ENCODE measurements at regions not wholly inside any gene's neighbourhood (a gene's known extent, or its start where the extent isn't known, plus 50 kb on each side); places are given as distances from the start of the nearest gene placed in this dataset.
"Not testable (repeated sequence)": the region's sequence is repeated elsewhere in the genome, so short reads cannot be mapped to it uniquely, and the experiment has no call there.

GRCh38 chr14:88983755-88984154 lies 159.3 kb downstream of the TTC8 start:
- DNase-seq (ENCODE audit: low read depth in 2 of 2): no peak

- DNase-seq (ENCODE audit: low read depth in 2 of 2): no peak
Observed at GRCh38 chr14:88985654-88986053, 161.2 kb downstream of the TTC8 start.

- no peak for DNase-seq (ENCODE audit: low read depth in 2 of 2)
Observed at GRCh38 chr14:88986146-88986841, 161.8 kb downstream of the TTC8 start.

- DNase-seq (ENCODE audit: low read depth in 2 of 2): not testable (repeated sequence)
Observed at GRCh38 chr14:88986908-88987307, 162.5 kb downstream of the TTC8 start.

GRCh38 chr14:88987516-88987915 lies 163.1 kb downstream of the TTC8 start:
- no peak for DNase-seq (ENCODE audit: low read depth in 2 of 2)

GRCh38 chr14:88989911-88990310 lies 165.5 kb downstream of the TTC8 start:
- DNase-seq (ENCODE audit: low read depth in 2 of 2): no peak

- DNase-seq (ENCODE audit: low read depth in 2 of 2): no peak
Observed at GRCh38 chr14:88990856-88991255, 166.4 kb downstream of the TTC8 start.

- no peak for DNase-seq (ENCODE audit: low read depth in 2 of 2)
Observed at GRCh38 chr14:88992011-88992410, 167.6 kb downstream of the TTC8 start.

- no peak for DNase-seq (ENCODE audit: low read depth in 2 of 2)
Observed at GRCh38 chr14:88993946-88994345, 169.5 kb downstream of the TTC8 start.

- no peak for DNase-seq (ENCODE audit: low read depth in 2 of 2)
Observed at GRCh38 chr14:88995437-88996198, 171.2 kb downstream of the TTC8 start.

GRCh38 chr14:88998027-88998426 lies 173.6 kb downstream of the TTC8 start:
- no peak for DNase-seq (ENCODE audit: low read depth in 2 of 2)

GRCh38 chr14:88999137-88999536 lies 174.7 kb downstream of the TTC8 start:
- DNase-seq (ENCODE audit: low read depth in 2 of 2): no peak

- no peak for DNase-seq (ENCODE audit: low read depth in 2 of 2)
Observed at GRCh38 chr14:89000007-89000942, 175.8 kb downstream of the TTC8 start.

GRCh38 chr14:89004166-89004565 lies 179.7 kb downstream of the TTC8 start:
- no peak for DNase-seq (ENCODE audit: low read depth in 2 of 2)

- DNase-seq (ENCODE audit: low read depth in 2 of 2): no peak
Observed at GRCh38 chr14:89007906-89008305, 183.5 kb downstream of the TTC8 start.

- no peak for DNase-seq (ENCODE audit: low read depth in 2 of 2)
Observed at GRCh38 chr14:89011355-89012281, 187.2 kb downstream of the TTC8 start.

- no peak for DNase-seq (ENCODE audit: low read depth in 2 of 2)
Observed at GRCh38 chr14:89012282-89013097, 188.0 kb downstream of the TTC8 start.

GRCh38 chr14:89013098-89013504 lies 188.7 kb downstream of the TTC8 start:
- DNase-seq (ENCODE audit: low read depth in 2 of 2): no peak

- DNase-seq (ENCODE audit: low read depth in 2 of 2): no peak
Observed at GRCh38 chr14:89013698-89014568, 189.5 kb downstream of the TTC8 start.

- no peak for DNase-seq (ENCODE audit: low read depth in 2 of 2)
Observed at GRCh38 chr14:89014569-89014850, 190.1 kb downstream of the TTC8 start.
